ENCODE measurements at regions not wholly inside any gene's neighbourhood (a gene's known extent, or its start where the extent isn't known, plus 50 kb on each side); places are given as distances from the start of the nearest gene placed in this dataset.

- Histone ChIP-seq H3K27me3 (no peaks in the 10 kb centered on the region), H3K4me3 (no peak overlapping the region), H3K4me1 (peaks cover 0 to 8% (median 5%) of the 10 kb centered on the region in 4 donors), H3K27ac (no peak overlapping the region), H3K9me3 (no peaks in the 10 kb centered on the region), H3K36me3 (no peaks in the 10 kb centered on the region)
- TF ChIP-seq POLR2AphosphoS5 (IDR thresholded peaks at IDR 0.05) (no peak), EP300 (IDR thresholded peaks at IDR 0.05) (no peak), POLR2A (IDR thresholded peaks at IDR 0.05) (no peak)
- TF ChIP-seq, protein P1, sequence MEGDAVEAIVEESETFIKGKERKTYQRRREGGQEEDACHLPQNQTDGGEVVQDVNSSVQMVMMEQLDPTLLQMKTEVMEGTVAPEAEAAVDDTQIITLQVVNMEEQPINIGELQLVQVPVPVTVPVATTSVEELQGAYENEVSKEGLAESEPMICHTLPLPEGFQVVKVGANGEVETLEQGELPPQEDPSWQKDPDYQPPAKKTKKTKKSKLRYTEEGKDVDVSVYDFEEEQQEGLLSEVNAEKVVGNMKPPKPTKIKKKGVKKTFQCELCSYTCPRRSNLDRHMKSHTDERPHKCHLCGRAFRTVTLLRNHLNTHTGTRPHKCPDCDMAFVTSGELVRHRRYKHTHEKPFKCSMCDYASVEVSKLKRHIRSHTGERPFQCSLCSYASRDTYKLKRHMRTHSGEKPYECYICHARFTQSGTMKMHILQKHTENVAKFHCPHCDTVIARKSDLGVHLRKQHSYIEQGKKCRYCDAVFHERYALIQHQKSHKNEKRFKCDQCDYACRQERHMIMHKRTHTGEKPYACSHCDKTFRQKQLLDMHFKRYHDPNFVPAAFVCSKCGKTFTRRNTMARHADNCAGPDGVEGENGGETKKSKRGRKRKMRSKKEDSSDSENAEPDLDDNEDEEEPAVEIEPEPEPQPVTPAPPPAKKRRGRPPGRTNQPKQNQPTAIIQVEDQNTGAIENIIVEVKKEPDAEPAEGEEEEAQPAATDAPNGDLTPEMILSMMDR (IDR thresholded peaks at IDR 0.05): no peak
- peak in 1 of 2 donors; percentile 63 for ATAC-seq (ENCODE audit: low FRiP score in 2 of 2)
- no peak for DNase-seq
- WGBS, 2 donors: 50 to 62% methylated on average over 5 of the region's 5 CpGs
Measured at GRCh38 chr17:27233776-27234175, 60.1 kb upstream of the WSB1 start.

DNA sequence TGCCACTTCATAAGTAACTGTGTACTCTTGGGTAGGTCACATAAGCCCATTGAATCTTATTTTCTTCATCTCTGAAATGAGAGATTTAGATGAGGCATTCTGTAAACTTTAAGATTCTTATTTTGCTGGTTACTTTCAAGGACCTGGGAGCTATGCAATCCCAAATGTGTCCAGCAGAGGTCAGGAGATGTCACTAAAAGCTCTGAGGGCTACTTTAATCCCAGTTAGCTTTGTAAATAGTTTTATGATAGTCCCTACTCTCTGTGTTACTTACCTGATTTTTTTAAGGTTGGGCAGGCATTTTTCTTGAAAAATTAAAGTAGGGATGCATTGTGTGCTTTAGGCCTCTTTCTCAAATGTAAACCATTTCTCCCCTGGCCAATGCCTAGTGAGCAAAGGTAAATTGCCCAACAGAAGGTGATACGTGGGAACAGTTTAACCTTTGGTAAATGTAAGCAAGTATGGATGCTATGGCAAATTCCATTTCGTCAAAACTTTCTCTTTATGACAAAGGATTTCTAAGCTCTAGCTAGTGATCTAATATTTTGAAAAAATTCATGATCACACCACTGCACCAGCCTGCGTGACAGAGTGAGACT, 57.1 kb upstream of the WSB1 start:
- Histone ChIP-seq H3K9me3 (no peaks in the 10 kb centered on the region), H3K4me3 (no peak overlapping the region), H3K36me3 (no peaks in the 10 kb centered on the region), H3K27ac (no peak overlapping the region), H3K4me1 (peaks cover 10 to 14% (median 13%) of the 10 kb centered on the region in 4 donors), H3K27me3 (no peaks in the 10 kb centered on the region)
- no peak for TF ChIP-seq EP300 (IDR thresholded peaks at IDR 0.05)
- TF ChIP-seq, protein P1 (IDR thresholded peaks at IDR 0.05): peak; percentile 86 to 93 (median 90)
- 58 to 59% methylated on average over 3 of the region's 3 CpGs for WGBS, 2 donors
- peak in 1 of 2 donors; percentile 72 for DNase-seq
- ATAC-seq (ENCODE audit: low FRiP score in 2 of 2): peak; percentile 84 to 85

GRCh38 chr17:27237890-27238289, 56.0 kb upstream of the WSB1 start:
- TF ChIP-seq, protein P1 (IDR thresholded peaks at IDR 0.05): no peak
- TF ChIP-seq POLR2A (IDR thresholded peaks at IDR 0.05) (no peak), POLR2AphosphoS5 (IDR thresholded peaks at IDR 0.05) (no peak), EP300 (IDR thresholded peaks at IDR 0.05) (no peak)
- 89 to 97% methylated on average over 2 to 7 of the region's 7 CpGs for WGBS, 2 donors

DNA sequence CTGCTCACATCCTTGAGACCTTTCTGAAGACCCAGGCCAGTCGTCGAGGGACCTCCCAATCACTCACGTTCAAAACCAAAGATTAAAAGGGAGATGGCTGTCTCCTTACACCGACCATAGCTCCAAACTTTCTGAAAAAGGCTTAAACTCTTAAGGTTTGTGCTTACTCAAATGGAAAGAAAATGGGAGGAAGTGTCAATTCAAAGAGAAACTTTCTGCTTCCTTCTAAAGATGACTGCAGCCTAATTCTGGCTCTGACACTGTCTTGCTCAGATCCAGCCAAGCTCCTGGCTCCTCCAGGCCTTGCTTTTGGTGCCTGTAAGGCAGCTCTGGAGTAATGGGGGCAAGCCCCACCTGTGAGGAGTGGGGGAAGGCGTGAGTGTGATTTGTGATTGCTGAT, 54.9 kb upstream of the WSB1 start:
- peak in 1 of 2 donors; percentile 17 for ATAC-seq (ENCODE audit: low FRiP score in 2 of 2)

More at GRCh38 chr17:27237890-27238289, 56.0 kb upstream of the WSB1 start:
- ATAC-seq (ENCODE audit: low FRiP score in 2 of 2) (no peak), DNase-seq (peak in 1 of 2 donors; percentile 61)
- H3K4me3 ChIP-seq: no peak overlapping the region
- H3K9me3 ChIP-seq: no peaks in the 10 kb centered on the region
- no peaks in the 10 kb centered on the region for H3K27me3 ChIP-seq
- H3K27ac ChIP-seq: no peak overlapping the region
- H3K4me1 ChIP-seq: peaks cover 18 to 25% (median 20%) of the 10 kb centered on the region in 4 donors
- no peaks in the 10 kb centered on the region for H3K36me3 ChIP-seq

GRCh38 chr17:27239584-27239983, 54.3 kb upstream of the WSB1 start:
- DNase-seq (peak in 1 of 2 donors; percentile 6), ATAC-seq (ENCODE audit: low FRiP score in 2 of 2) (no peak)
- H3K4me1 ChIP-seq: peaks cover 34 to 40% (median 37%) of the 10 kb centered on the region in 4 donors
- no peaks in the 10 kb centered on the region for H3K36me3 ChIP-seq
- peak overlapping the region in 1 of 4 donors; percentile 62 for H3K27ac ChIP-seq
- TF ChIP-seq, protein P1 (IDR thresholded peaks at IDR 0.05): no peak
- no peak for TF ChIP-seq EP300 (IDR thresholded peaks at IDR 0.05)
- TF ChIP-seq POLR2AphosphoS5 (IDR thresholded peaks at IDR 0.05): no peak
- TF ChIP-seq POLR2A (IDR thresholded peaks at IDR 0.05): no peak
- no peaks in the 10 kb centered on the region for H3K9me3 ChIP-seq
- H3K4me3 ChIP-seq: no peak overlapping the region
- no peaks in the 10 kb centered on the region for H3K27me3 ChIP-seq
- WGBS, 2 donors: 88 to 90% methylated on average over 7 of the region's 7 CpGs

More for the DNA sequence above, 54.9 kb upstream of the WSB1 start:
- Histone ChIP-seq H3K9me3 (no peaks in the 10 kb centered on the region), H3K36me3 (no peaks in the 10 kb centered on the region), H3K27ac (peak overlapping the region in 2 of 4 donors; percentile 62 to 66), H3K4me1 (peaks cover 28 to 35% (median 32%) of the 10 kb centered on the region in 4 donors), H3K27me3 (no peaks in the 10 kb centered on the region), H3K4me3 (no peak overlapping the region)
- DNase-seq: no peak
- TF ChIP-seq EP300 (IDR thresholded peaks at IDR 0.05): no peak
- WGBS, 2 donors: 65 to 80% methylated on average over 5 of the region's 5 CpGs

Measured in upper lobe of left lung (tissue), 6 donors.